Activated naive CD8-positive, alpha-beta T cell treated with anti-CD3 and anti-CD28 coated beads, Interleukin-2, amount 10 ng/mL, durations not matched to agents 7 days and 5 days (primary cell): ENCODE measurements at regions not wholly inside any gene's neighbourhood (a gene's known extent, or its start where the extent isn't known, plus 50 kb on each side); places are given as distances from the start of the nearest gene placed in this dataset.

Experiments
- ATAC-seq: fragments of 150-1000 bp; cut with Tn5 transposase; one replicate; pipeline ENCODE4 v1.10.0; 2021; ENCODE audit warnings: low read depth, moderate library complexity
- POLR2A ChIA-PET: fragments of 350-600 bp; sonication (Branson Sonifier 250); formaldehyde crosslinking; loops from one replicate; lab custom pipeline; 2021; ENCODE audit warnings: antibody characterized with exemption; lab: Charles Lee
- DNase-seq: peaks from one replicate; pipeline ENCODE4 v3.0.0; 2021
- H3K27ac Mint-ChIP-seq: one replicate; pipeline ENCODE4 v1.8.0; 2022; ENCODE audit warnings: mild to moderate bottlenecking, mixed read lengths
- H3K27me3 Mint-ChIP-seq: one replicate; pipeline ENCODE4 v1.8.0; 2022; ENCODE audit warnings: mild to moderate bottlenecking, moderate library complexity, mixed read lengths
- H3K36me3 Mint-ChIP-seq: one replicate; pipeline ENCODE4 v1.8.0; 2021; ENCODE audit warnings: mild to moderate bottlenecking, mixed read lengths
- H3K4me1 Mint-ChIP-seq: one replicate; pipeline ENCODE4 v1.8.0; 2021; ENCODE audit warnings: mixed read lengths
- H3K4me3 Mint-ChIP-seq: one replicate; pipeline ENCODE4 v1.8.0; 2022; ENCODE audit warnings: mild to moderate bottlenecking, moderate library complexity, mixed read lengths
- H3K9me3 Mint-ChIP-seq: one replicate; pipeline ENCODE4 v1.8.0; 2021; ENCODE audit warnings: mixed read lengths

DNA sequence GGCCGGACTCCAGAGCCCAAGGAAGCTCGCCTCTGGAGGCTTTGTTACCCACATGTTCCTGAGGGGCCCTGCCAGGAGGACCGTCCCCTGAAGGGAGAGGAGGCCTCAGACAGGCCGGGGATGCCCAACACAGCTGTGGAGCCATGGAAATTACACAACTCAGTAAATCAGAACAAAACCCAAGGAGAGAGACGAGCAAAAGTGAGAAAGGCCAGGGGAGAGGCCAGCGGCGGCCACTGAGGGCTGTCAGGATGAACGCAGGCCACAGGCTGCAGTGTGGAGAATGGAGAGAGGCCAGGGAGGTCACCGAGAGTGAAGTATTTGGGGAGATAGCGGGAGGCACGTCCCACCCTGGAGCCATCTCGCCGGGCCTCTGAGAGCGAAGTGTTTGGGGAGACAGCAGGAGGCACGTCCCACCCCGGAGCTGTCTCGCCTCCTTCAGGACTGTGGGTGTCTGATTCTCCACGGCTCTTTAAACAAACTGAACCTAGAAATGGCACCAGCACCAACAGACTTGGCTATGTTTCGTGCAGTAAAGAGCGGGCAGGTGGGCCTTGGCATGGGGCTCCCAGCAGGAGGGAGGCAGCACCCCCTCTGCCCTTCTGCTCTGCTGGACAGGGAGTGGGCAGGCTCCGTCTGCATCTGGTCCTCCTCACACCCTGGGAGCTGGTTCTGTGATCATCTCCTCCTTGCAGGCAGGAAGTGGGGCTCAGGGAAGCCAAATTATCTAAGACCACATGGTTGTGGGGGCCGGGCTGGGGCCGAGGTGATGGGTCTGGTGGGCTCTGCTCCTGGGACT is 91.0 kb downstream of the YTHDF1 start:
- H3K27ac Mint-ChIP-seq, result no peak overlapping the region
- H3K36me3 Mint-ChIP-seq, result no peaks in the 10 kb centered on the region
- ATAC-seq, result no peak
- H3K4me1 Mint-ChIP-seq, result no peaks in the 10 kb centered on the region
- H3K9me3 Mint-ChIP-seq, result no peaks in the 10 kb centered on the region
- peak; percentile 19 for DNase-seq
- H3K4me3 Mint-ChIP-seq, result no peak overlapping the region
- POLR2A ChIA-PET, result no interaction called here
- peaks cover 4% of the 10 kb centered on the region for H3K27me3 Mint-ChIP-seq

DNA sequence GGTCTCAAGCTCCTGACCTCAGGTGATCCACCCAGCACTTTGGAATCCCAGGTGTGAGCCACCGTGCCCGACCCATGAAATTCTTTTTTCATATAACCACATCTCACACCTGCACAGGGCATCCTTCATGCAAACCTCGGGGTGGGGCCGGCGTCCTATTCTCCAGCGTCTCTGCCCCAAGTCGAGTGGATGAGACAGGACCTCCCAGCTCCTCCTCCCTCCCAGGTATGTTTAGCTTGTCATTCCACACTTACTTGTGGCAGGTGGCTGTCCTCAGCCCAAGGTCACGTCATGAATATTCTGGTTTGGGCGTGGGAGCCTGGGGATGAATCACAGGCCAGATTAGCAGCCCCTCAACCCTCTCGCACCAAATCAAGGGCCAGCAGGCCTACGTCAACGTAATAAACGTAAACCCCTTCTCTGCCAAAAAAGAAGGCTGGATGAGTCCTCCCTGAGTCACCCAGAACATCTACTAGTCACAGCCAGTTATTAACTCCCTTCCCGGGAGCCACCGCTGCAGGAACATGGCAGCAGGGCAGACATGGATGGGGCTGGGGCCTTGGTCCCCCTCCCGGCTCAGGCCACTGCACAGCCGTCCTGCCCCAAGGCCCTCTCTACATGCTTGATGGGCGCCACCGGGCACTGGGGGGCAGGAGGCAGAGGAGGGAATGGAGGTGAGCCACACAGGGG is 91.7 kb downstream of the YTHDF1 start:
- no peaks in the 10 kb centered on the region for H3K36me3 Mint-ChIP-seq
- H3K4me1 Mint-ChIP-seq, result no peaks in the 10 kb centered on the region
- H3K27me3 Mint-ChIP-seq, result peaks cover 4% of the 10 kb centered on the region
- no peaks in the 10 kb centered on the region for H3K9me3 Mint-ChIP-seq
- no peak overlapping the region for H3K27ac Mint-ChIP-seq
- POLR2A ChIA-PET, result no interaction called here
- DNase-seq, result peak; percentile 22
- no peak for ATAC-seq
- no peak overlapping the region for H3K4me3 Mint-ChIP-seq

DNA sequence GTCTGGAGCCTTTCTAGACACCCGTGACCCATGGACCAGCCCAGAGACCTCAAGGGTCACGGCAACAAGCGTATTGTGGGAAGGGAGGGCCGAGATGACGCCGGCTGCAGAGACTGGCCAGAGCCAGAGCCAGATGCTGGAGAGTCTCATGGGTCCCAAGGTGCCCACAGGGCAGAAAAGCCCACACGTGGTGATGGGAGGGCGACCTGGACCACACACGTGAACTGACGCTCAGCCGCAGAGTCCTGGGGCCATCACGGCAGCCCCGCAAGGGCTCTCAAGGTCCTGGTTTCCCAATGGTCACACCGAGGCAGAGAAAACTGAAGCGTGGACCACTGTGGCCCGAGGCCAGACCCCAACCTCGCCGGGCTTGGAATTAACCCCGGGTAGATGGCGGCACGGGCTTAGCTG is 92.6 kb downstream of the YTHDF1 start:
- POLR2A ChIA-PET, result no interaction called here
- ATAC-seq (no peak), DNase-seq (peak; percentile 17)

DNA sequence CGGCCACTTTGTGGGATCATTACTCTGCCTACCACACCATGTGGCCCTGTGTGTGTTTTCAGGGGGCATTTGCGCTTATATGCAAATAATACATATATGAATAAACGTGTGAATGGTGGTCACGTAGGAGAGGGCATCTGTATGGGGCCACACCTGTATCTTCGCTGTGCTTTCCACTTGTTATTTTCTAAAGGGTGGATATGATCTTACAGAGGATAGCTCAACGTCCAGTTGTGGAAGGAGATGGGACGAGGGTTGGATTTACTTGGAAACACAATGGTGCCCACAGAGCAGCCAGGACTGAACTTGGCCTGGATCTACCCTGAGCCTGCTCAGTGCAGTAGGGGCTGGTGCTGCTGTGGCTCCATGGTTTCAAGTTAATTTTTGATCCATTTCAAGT is 93.3 kb downstream of the YTHDF1 start:
- peak; percentile 7 for DNase-seq
- H3K27ac Mint-ChIP-seq, result no peak overlapping the region

More for the DNA sequence above, 92.6 kb downstream of the YTHDF1 start:
- H3K9me3 Mint-ChIP-seq, result no peaks in the 10 kb centered on the region
- H3K36me3 Mint-ChIP-seq, result no peaks in the 10 kb centered on the region
- H3K27me3 Mint-ChIP-seq, result peaks cover 2% of the 10 kb centered on the region
- no peak overlapping the region for H3K27ac Mint-ChIP-seq
- no peaks in the 10 kb centered on the region for H3K4me1 Mint-ChIP-seq
- H3K4me3 Mint-ChIP-seq, result no peak overlapping the region

DNA sequence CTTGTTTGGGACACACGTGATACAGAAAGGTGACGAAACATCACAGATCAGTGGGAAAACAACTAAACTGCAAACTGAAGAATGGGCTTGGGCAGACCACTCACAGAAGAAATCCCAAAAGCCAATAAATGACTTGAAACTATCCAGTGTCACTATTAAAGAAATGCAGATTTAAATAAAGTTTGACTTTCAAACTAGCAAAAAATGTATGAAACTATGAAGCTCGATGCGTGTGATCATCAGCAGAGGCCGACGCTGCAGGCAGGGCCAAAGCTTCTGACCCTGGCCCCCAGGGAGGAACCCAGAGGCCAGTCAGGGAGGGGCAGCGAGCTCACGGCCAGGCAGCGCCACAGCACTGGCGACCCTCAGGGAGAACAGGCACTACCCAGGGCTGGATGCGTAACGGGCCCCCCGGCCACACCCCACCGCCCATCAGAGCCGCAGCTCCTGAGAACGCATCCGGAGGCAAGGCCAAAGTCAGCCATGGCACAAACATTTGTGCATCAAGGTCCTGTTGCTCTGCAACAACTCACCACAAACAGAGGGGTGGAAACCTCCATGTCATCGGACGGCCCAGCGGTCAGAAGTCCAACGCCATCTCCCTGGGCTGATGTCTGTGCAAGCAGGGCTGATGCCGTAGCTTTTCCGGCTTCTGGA is 94.1 kb downstream of the YTHDF1 start:
- Mint-ChIP-seq H3K4me3 (no peak overlapping the region), H3K4me1 (no peaks in the 10 kb centered on the region), H3K27ac (no peak overlapping the region), H3K27me3 (peaks cover 3% of the 10 kb centered on the region), H3K9me3 (no peaks in the 10 kb centered on the region), H3K36me3 (no peaks in the 10 kb centered on the region)
- ATAC-seq (no peak), DNase-seq (peak; percentile 5)
- POLR2A ChIA-PET, result no interaction called here

More for the DNA sequence above, 93.3 kb downstream of the YTHDF1 start:
- H3K4me1 Mint-ChIP-seq, result no peaks in the 10 kb centered on the region
- peaks cover 2% of the 10 kb centered on the region for H3K27me3 Mint-ChIP-seq
- no peak overlapping the region for H3K4me3 Mint-ChIP-seq
- H3K9me3 Mint-ChIP-seq, result no peaks in the 10 kb centered on the region
- POLR2A ChIA-PET, result no interaction called here
- ATAC-seq, result no peak
- no peaks in the 10 kb centered on the region for H3K36me3 Mint-ChIP-seq

DNA sequence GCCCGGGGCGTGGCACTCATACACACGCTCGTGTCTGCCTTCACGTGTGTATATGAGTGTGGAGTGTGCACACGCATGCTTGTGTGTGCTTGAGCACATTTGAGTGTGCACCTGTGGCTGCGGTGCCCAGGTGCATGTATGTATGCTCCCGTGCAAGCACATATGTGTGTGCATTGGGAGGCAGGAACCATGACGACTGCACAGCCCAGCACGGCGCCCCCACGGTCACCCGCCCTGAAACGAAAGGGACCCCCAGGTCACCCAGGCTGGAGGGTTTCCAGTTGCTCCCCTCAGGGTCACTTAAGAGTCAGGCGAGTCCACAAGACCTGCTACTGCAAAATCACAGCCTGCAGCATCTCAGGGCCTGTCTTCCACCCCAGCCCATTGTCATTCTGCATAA is 94.7 kb downstream of the YTHDF1 start:
- no peaks in the 10 kb centered on the region for H3K4me1 Mint-ChIP-seq
- no peaks in the 10 kb centered on the region for H3K36me3 Mint-ChIP-seq
- POLR2A ChIA-PET, result no interaction called here
- no peak for ATAC-seq
- peak; percentile 21 for DNase-seq
- no peak overlapping the region for H3K27ac Mint-ChIP-seq
- H3K9me3 Mint-ChIP-seq, result no peaks in the 10 kb centered on the region
- peaks cover 9% of the 10 kb centered on the region for H3K27me3 Mint-ChIP-seq
- no peak overlapping the region for H3K4me3 Mint-ChIP-seq

DNA sequence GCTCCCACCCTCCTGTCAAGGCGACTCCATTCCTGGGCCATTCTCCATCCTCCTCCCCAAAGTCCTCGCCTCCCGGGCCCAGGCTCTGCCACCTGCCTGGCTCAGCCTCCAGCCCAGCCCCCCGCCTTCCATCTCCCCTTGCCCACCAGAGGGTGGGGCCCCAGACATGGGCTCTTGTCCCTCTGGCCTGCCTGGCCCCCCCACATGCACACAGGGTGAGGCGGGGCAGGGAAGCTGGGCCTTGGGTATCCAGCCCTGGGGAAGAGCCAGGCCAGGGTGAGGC is 95.2 kb downstream of the YTHDF1 start:
- peak; percentile 12 for DNase-seq
- no peak overlapping the region for H3K4me3 Mint-ChIP-seq
- no peak for ATAC-seq
- POLR2A ChIA-PET, result no interaction called here
- no peak overlapping the region for H3K27ac Mint-ChIP-seq
- no peaks in the 10 kb centered on the region for H3K9me3 Mint-ChIP-seq
- peaks cover 13% of the 10 kb centered on the region for H3K27me3 Mint-ChIP-seq
- no peaks in the 10 kb centered on the region for H3K36me3 Mint-ChIP-seq
- no peaks in the 10 kb centered on the region for H3K4me1 Mint-ChIP-seq

DNA sequence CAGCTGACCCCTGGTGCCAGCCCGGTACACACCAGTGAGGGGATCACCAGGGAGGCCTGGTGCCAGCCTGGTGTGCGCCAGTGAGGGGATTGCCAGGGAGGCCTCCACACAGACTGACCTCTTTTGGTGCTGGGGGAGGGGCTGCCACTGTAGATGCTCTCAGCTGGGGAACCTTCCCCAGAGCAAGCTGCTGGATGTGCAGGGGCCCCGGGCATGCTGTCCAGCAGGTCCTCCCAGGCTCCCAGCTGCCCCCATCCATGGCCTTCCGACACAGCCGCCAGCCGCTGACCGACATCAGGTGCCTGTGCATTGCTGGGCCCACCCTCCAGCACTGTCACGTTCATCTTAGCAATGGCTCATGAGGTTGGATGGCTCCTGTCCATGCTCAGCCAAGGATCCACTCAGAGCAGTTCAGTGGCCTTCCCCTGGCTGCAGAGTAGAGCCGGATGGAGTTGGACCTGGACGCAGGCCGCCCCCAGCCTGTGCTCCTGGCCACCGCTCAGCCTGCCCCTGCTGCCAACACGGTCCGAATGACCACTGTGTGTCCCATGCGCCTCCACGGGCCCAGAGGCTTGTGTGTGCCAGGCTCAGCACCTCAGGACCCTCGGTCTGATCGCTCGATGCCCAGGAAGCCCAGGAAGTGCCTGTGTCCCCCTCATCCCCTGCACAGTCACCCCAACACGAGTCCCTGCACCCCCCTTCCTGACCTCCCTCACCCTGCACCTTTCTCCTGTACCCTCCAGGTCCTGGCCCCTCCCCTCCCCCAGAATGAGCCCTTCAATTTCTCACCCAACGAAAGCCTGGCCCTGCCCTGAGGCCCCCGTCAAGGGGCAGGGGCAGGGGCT is 95.7 kb downstream of the YTHDF1 start:
- Mint-ChIP-seq H3K36me3 (no peaks in the 10 kb centered on the region), H3K27ac (no peak overlapping the region), H3K4me1 (no peaks in the 10 kb centered on the region), H3K27me3 (peaks cover 12% of the 10 kb centered on the region), H3K4me3 (no peak overlapping the region), H3K9me3 (no peaks in the 10 kb centered on the region)
- ATAC-seq (no peak), DNase-seq (no peak)
- POLR2A ChIA-PET, result no interaction called here

DNA sequence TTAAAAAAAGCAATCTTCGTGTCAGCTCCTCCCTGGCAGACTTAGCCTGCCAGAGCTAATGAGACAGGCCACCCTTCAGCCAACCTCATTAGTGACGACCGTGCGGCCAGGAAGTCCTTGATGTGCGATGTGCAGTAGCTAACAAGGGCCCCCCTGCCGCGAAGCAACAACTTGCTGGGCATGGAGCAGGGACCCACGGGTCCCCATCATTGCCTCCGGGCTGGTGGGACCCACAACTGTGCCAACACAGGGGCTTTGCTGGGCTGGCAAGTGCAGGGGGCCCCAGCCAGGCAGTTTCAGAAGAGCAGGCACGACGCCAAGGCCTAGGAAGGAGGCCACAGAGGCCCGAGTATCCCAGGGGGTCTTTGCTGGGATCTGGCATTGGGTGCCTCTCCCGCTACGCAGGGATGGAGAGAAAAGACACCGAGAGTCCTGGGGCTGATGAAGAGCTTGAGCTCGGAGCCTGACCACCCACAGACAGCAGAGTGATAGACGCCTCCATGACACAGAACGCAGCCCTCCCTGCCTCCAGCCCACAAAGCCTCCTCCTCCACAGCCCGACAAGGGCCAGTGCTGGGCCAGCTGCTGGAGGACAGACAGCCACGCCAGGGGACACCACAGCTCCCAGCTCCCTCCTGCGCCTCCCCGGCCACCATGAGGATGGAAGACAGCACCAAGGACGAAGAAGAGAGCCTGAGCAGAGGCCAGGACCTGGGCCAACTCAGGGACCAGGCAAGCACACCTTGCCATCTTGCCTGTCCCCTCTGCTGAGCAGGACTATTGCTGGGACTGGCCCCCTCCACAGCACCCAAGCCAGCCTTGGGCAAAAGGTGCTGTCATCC is 96.6 kb downstream of the YTHDF1 start:
- H3K4me3 Mint-ChIP-seq, result no peak overlapping the region
- H3K36me3 Mint-ChIP-seq, result no peaks in the 10 kb centered on the region
- DNase-seq (no peak), ATAC-seq (no peak)
- no peaks in the 10 kb centered on the region for H3K4me1 Mint-ChIP-seq
- H3K27me3 Mint-ChIP-seq, result peaks cover 12% of the 10 kb centered on the region
- H3K27ac Mint-ChIP-seq, result no peak overlapping the region
- no peaks in the 10 kb centered on the region for H3K9me3 Mint-ChIP-seq
- POLR2A ChIA-PET, result no interaction called here

DNA sequence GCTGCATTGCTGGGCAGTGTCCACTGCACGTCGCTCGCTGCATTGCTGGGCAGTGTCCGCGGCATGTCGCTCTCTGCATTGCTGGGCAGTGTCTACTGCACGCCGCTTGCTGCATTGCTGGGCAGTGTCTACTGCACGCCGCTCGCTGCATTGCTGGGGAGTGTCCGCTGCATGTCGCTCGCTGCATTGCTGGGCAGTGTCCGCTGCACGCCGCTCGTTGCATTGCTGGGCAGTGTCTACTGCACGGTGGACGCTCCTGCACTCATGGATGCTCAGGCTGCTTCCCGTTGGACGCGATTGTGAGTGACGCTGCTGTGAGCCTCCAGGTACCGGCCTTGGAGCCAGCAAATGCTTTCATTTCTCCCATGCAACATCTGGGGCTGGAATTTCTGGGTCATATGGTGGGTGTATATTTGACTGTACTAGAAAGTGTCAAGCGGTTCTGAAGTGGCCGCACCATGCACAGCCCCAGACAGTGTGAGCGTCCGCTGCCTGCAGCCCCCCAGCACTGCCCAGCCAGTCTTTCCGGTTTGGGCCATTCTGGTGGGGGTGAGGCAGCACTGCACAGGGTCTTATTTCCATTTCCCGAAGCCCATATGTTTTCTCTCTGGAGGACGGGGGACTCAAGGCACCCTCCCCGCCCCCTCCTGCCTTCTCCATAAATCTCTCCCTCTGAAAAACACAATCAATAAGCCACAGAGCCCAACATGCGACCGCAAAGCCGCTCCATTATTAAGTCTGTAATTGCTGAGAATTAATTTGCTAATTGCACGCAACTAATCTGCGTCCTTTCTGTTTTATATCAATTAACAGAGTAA is 97.4 kb downstream of the YTHDF1 start:
- Mint-ChIP-seq H3K4me3 (no peak overlapping the region), H3K27ac (no peak overlapping the region), H3K27me3 (peaks cover 12% of the 10 kb centered on the region), H3K36me3 (no peaks in the 10 kb centered on the region), H3K4me1 (no peaks in the 10 kb centered on the region), H3K9me3 (no peaks in the 10 kb centered on the region)
- DNase-seq (no peak), ATAC-seq (no peak)
- POLR2A ChIA-PET, result no interaction called here

DNA sequence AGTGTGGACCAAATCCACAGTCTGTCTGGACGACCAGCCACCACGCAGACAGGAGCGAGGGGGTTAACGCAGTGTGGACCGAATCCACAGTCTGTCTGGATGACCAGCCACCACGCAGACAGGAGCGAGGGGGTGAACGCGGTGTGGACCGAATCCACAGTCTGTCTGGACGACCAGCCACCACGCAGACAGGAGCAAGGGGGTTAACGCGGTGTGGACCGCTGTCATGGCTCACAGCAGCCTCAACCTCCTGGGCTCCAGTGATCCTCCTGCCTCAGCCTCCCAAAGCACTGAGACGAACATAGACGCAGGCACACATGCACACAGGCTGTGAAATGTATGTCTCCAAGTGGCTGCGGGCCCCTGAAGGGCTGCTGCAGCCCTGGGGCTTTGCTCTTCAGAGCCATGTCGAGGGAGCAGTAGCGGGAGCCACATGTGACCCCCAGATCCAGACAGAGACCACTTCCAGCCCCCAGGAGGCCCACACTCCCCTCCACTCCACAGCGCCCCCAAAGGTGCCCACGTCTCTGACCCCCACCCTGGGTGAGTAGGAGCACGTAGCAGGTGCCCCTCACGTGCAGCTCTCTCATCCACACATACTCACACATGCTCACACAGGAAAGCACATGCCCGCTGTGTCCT is 98.1 kb downstream of the YTHDF1 start:
- POLR2A ChIA-PET, result no interaction called here
- no peak for DNase-seq
- H3K9me3 Mint-ChIP-seq, result no peaks in the 10 kb centered on the region
- H3K4me3 Mint-ChIP-seq, result no peak overlapping the region
- no peak for ATAC-seq
- no peaks in the 10 kb centered on the region for H3K36me3 Mint-ChIP-seq
- no peak overlapping the region for H3K27ac Mint-ChIP-seq
- H3K27me3 Mint-ChIP-seq, result peaks cover 12% of the 10 kb centered on the region
- no peaks in the 10 kb centered on the region for H3K4me1 Mint-ChIP-seq

DNA sequence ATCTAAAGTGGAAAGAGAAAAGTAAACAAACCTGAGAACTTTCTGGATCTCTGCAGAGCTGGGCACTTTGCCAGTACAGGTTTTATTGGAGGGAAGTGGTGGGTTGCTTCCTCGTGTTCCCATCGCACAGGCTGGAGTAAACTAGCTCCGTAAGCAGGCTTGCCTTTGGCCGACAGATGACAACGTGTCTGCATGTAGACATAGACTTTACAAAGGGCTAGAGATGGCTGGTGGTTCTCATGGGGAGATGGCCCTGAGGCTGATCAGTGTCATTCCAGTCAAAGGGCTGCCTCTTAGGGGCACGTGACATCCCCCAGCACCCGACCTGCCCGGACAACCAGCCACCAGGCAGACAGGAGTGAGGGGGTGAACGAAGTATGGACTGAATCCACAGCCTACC is 98.8 kb downstream of the YTHDF1 start:
- Mint-ChIP-seq H3K27me3 (peaks cover 12% of the 10 kb centered on the region), H3K36me3 (no peaks in the 10 kb centered on the region), H3K9me3 (peaks cover 3% of the 10 kb centered on the region), H3K4me3 (no peak overlapping the region), H3K4me1 (no peaks in the 10 kb centered on the region), H3K27ac (no peak overlapping the region)
- ATAC-seq (no peak), DNase-seq (no peak)
- POLR2A ChIA-PET, result no interaction called here
